ENCODE measurements at regions not wholly inside any gene's neighbourhood (a gene's known extent, or its start where the extent isn't known, plus 50 kb on each side); places are given as distances from the start of the nearest gene placed in this dataset.
"Not testable (repeated sequence)": the region's sequence is repeated elsewhere in the genome, so short reads cannot be mapped to it uniquely, and the experiment has no call there.

- DNase-seq (ENCODE audit: low read depth) = no peak
Measured at GRCh38 chr7:42677751-42678699, 233.8 kb downstream of the C7orf25 start.

DNA sequence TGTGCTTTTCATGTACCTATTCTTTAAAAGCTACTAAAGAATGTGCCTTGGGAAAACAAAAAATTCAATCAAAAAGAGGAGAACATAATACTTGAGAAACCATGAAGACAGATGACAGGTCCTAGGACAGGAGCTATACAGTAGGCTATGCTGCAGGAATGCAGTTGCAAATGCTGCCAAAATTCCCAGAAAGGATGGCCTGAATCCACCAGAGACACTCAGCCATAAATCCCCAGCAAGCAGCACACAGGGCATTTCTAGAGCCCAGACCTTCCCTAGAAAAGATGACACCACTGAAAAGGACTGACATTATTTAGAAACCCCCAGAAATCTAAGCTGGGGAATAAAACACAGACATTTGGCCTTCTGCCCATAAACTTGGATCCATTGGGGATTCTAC is 237.3 kb downstream of the C7orf25 start:
- no peak for DNase-seq (ENCODE audit: low read depth)

DNA sequence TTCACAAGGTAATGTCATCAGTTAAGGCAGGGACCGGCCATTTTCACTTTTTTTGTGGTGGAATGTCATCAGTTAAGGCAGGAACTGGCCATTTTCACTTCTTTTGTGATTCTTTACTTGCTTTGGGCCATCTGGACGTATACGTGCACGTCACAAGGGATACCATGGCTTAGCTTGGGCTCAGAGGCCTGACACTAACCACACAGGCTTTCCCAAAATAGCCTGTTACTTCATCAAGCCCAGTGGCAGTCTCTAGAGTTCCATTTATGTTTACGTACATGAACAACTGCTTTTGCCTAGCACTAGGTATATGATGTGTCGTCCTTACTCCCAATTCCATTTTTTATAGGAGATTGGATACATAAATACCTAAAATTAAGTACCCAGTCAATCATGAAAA is 237.9 kb downstream of the C7orf25 start:
- DNase-seq (ENCODE audit: low read depth) = no peak

- no peak for DNase-seq (ENCODE audit: low read depth)
Measured at GRCh38 chr7:42672339-42672999, 239.4 kb downstream of the C7orf25 start.

DNA sequence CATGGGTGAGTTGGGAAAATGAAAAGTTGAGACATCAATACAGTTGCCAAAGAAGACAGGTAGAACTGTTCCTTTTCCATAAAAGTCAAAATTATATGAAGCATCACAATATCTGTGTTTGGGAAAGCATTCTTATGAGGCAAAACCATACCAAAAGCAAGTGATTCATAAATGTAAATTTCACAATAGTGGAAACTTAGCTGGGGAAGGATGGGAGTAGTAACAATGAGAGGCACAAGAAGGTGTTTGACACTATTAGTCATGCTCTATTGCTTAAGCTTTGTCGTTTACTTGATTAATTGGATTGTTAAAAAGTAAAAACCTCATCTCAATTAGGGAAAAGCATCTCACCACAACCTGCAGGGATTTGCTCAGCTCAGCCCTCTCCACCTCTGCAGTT is 240.2 kb downstream of the C7orf25 start:
- no peak for DNase-seq (ENCODE audit: low read depth)

DNA sequence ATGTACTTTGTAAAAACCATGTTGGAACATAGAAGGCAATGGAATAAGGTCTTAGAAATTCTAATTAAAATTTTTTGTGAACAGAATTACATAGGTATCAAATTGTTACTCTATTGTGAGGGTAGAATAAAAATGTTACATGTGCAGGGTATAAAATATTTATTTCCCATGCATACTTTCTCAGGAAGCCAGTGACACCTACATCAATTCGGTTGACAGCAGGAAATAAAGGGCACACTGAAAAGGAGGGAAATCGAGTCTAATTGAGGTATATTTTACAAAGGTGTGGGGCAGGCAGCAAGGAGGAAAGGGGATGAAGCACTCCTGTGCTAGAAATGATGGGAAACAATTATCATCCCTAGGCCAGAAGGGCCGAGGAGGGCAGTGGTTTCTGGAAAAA is 244.9 kb downstream of the C7orf25 start:
- no peak for DNase-seq (ENCODE audit: low read depth)

- DNase-seq (ENCODE audit: low read depth) = no peak
Measured at GRCh38 chr7:42662862-42663261, 249.0 kb downstream of the C7orf25 start.

DNA sequence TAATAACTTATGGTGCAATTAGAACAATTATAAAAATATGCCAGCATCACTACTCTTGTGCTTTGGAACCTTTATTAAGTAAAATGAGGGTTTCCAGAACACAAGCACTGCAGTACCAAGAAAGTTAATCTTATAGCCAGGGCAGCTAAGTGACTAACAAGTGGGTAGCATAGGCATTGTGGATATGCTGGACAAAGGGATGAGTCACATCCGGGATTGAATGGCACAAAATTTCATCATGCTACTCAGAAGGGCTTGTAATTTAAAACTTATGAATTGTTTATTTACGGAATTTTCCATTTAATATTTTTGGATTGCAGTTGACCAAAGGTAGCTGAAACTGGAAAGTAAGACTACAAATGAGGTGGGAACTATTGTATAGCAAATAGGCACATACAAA is 250.6 kb downstream of the C7orf25 start:
- DNase-seq (ENCODE audit: low read depth) = no peak

- no peak for DNase-seq (ENCODE audit: low read depth)
Measured at GRCh38 chr7:42650701-42651100, 261.2 kb downstream of the C7orf25 start.

DNA sequence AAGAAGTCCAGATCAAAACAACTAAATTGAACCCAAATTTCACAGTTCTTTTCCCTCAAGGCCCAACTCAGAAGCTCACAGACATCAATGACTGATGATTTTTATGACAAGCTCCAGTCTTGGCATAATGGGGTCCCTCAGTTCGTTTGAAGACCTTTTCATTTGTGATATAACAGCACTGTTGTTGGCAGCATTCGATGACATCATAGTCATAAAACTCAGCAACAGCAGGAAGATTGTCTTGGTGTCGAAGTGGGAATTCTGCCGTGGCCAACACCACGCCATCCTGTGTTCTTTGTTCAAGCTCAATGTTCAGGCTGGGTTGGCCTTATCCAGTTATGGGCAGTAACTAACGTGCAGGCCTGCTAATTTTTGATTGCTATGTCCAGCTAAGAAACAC is 261.7 kb downstream of the C7orf25 start:
- DNase-seq (ENCODE audit: low read depth) = no peak

GRCh38 chr7:42645906-42646305 is 266.0 kb downstream of the C7orf25 start:
- no peak for DNase-seq (ENCODE audit: low read depth)

- no peak for DNase-seq (ENCODE audit: low read depth)
Measured at GRCh38 chr7:42642699-42643098, 269.2 kb downstream of the C7orf25 start.

DNA sequence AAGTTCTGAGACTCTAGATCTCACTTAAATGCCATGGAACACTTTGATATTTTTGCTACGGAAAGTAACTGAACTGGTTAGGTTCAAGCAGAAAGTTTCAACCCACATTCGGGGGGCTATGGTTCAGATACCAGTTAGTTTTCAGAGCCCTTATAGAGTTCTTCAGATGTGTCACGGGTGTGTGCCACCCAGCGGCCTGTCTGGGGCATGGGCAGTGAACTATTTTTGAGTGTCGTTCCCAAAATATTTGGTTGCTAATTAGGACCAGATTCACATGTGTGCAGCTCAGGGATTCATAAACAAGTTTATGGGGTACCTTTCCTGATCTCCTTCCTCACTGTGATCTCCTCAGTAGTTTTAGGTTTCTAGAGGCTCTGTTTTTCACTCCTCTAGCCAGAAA is 271.9 kb downstream of the C7orf25 start:
- no peak for DNase-seq (ENCODE audit: low read depth)

DNA sequence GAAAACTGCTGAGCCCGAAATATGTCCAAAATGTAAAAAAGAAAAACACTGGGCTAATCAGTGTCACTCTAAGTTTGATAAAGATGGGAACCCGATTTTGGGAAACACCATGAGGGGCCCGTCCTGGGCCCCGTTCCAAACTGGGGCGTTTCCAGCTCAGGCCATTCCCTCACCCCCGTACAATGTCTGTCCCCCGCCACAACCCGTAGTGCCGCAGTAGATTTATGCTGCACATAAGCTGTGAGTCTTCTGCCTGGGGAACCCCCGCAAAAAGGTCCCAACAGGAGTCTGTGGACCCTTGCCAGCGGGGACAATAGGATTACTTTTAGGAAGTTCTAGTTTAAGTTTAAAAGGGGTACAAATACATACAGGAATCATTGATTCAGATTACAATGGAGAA is 275.5 kb downstream of the C7orf25 start:
- DNase-seq (ENCODE audit: low read depth) = not testable (repeated sequence)

GRCh38 chr7:42628054-42628453 is 283.8 kb downstream of the C7orf25 start:
- no peak for DNase-seq (ENCODE audit: low read depth)

DNA sequence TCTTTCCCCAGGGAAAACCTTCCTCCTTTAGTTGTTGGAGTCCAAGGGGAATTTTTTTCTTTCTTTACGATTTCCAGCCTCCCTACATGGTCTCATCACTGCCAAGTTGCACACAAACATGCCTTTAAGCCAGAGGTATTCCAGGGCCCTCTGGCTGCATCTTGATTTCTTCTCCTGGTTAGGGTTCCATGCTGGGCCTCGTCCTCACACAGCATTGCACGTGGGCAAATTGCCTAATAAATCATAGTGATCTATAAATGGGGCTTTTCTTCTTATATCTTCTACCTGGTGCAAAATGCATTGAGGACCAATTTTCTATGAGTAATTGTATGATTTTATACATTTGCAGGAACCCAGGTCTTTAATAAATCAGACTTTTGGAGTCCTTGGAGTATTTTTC is 284.2 kb downstream of the C7orf25 start:
- DNase-seq (ENCODE audit: low read depth) = no peak

- no peak for DNase-seq (ENCODE audit: low read depth)
Measured at GRCh38 chr7:42627101-42627500, 284.8 kb downstream of the C7orf25 start.

DNA sequence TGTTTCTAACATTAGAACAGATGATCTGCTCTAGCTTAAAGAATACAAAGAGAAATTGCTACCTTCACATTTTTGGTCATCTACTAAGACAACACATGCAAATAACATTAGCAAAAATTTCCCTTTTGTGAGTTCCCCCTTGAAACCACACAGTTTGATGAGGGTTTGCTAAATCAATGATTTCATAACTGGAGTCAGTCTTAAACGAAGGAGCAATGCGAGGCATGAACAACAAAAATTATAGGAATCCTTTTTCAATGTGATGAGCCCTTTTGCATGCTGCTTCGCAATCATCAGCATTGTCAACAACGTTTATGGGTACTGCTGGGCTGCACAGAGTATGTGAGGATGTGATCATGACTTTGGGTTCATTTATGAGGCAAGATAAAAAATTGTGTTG is 286.4 kb downstream of the C7orf25 start:
- DNase-seq (ENCODE audit: low read depth) = no peak

DNA sequence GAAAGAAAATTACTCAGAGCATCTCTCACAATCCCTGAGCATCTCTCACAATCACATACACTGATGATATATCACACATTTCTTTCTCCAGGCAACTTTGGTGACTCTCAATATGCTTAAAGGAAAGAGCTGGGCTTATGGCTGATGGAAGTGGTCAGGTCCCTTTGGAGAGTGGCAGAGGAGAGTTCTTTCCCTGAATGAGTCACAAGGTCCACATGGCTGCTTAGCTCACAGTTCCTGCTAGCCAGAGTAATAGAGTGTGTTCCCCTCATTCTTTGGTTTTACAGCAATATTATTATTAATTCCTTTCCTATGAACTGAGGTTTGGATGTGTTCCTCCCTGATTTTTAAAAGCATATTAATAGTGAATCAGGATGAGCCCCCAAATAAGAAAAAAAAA is 287.4 kb downstream of the C7orf25 start:
- no peak for DNase-seq (ENCODE audit: low read depth)

- DNase-seq (ENCODE audit: low read depth) = no peak
Measured at GRCh38 chr7:42621543-42622219, 290.2 kb downstream of the C7orf25 start.

GRCh38 chr7:42618651-42619360 is 293.1 kb downstream of the C7orf25 start:
- no peak for DNase-seq (ENCODE audit: low read depth)

- DNase-seq (ENCODE audit: low read depth) = no peak
Measured at GRCh38 chr7:42617806-42618457, 293.9 kb downstream of the C7orf25 start.

All from stimulated activated CD8-positive, alpha-beta memory T cell treated with anti-CD3 and anti-CD28 coated beads, Interleukin-4, amount 100 ng/mL, for 24 hours (primary cell).